AG09319 (cell line): ENCODE measurements at regions not wholly inside any gene's neighbourhood (a gene's known extent, or its start where the extent isn't known, plus 50 kb on each side); places are given as distances from the start of the nearest gene placed in this dataset.

Experiments used
- DNase-seq: peaks from one replicate; pipeline ENCODE4 v3.0.0-alpha.2; 2010; ENCODE audit warnings: low read depth; ENCODE audit errors: extremely low read depth
- TF ChIP-seq, protein P1 (sequence below): IDR thresholded peaks from 2 replicates; pipeline ENCODE4 v1.5.1; 2011; ENCODE audit warnings: low read depth, mild to moderate bottlenecking, inconsistent platforms, low read length, moderate library complexity

DNA sequence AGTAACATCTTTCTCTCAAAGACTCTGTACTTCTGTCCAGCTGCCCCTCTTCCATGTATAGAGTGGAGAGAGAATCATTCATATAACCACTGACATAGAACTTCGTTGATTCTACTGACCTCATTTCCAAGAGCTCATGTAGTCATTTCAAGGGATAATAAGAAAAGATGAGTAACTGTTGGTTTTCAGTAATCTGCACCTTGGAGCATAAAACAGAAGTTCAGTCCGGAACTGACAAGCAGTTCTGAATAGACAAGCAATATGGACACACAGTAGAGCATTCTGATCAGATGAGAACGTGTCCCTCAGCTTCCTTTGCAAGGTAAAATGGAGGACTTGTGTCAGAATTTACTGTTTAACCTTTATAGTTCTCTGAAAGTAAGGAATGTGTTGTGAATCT, 847.1 kb downstream of the REEP3 start:
- no peak for DNase-seq

GRCh38 chr10:64369885-64370773, 848.9 kb downstream of the REEP3 start:
- TF ChIP-seq, protein P1, sequence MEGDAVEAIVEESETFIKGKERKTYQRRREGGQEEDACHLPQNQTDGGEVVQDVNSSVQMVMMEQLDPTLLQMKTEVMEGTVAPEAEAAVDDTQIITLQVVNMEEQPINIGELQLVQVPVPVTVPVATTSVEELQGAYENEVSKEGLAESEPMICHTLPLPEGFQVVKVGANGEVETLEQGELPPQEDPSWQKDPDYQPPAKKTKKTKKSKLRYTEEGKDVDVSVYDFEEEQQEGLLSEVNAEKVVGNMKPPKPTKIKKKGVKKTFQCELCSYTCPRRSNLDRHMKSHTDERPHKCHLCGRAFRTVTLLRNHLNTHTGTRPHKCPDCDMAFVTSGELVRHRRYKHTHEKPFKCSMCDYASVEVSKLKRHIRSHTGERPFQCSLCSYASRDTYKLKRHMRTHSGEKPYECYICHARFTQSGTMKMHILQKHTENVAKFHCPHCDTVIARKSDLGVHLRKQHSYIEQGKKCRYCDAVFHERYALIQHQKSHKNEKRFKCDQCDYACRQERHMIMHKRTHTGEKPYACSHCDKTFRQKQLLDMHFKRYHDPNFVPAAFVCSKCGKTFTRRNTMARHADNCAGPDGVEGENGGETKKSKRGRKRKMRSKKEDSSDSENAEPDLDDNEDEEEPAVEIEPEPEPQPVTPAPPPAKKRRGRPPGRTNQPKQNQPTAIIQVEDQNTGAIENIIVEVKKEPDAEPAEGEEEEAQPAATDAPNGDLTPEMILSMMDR, result no peak
- DNase-seq, result no peak

More for the DNA sequence above, 847.1 kb downstream of the REEP3 start:
- TF ChIP-seq, protein P1, result no peak

DNA sequence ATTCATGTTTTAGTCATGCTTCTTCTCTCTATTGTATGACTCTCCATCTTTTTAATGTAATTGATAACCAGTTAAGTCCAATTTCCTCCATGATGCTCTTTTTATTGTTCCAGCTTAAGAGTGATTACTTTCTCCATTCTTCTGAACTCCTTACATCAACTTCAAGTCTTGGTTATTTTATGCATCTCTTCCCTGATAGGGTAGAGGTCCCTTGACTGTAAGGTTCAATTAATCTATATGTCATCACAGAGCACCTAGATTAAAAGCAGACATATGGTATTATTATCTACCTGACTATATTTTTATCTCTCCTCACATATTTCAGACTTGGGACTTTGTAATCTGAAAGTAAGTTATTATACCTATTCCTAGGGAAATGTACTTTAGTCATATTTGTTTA, 853.1 kb downstream of the REEP3 start:
- TF ChIP-seq, protein P1, result no peak
- DNase-seq, result no peak

- TF ChIP-seq, protein P1, result no peak
- no peak for DNase-seq
Measured at GRCh38 chr10:64376167-64376566, 855.0 kb downstream of the REEP3 start.

DNA sequence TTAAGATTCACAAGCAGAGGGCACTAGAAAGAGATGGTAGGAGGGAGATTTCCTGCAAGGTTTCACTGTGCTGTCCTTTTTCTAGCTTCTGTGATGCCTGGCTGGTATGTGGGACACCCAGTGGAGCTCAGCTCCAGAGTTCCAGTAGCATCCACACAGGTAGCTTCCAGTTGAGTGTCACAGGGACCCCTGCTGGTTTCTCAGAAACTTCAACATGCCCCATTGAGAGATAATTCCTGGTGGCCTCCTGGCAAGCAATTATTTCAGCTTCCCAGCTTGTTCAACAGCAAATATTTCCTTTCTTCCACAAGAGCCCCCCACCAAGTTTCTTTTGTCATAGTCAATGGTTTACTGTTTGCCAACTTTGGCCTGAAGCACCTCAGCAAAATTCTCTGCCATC, 858.7 kb downstream of the REEP3 start:
- TF ChIP-seq, protein P1, result no peak
- DNase-seq, result no peak

- TF ChIP-seq, protein P1, result no peak
- no peak for DNase-seq
Measured at GRCh38 chr10:64385355-64385754, 864.2 kb downstream of the REEP3 start.

DNA sequence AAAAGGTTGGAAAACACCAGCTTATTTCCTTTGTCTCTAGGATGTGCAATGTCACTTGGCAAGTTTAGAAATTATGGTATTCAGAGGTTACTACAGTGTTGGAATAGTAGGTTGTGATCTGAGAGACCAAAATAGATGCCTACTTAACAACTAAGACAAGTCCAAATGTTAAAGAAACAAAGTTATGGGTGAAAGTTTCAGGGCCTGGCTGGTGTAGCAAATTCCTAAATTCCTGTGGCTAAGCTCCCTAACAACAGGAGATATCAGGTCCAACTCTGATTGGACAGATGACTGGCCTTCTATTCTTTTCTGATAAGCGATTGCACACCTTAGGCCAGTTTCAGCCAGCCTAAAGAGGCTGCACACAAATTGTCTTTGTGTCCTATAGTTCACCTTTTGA, 873.5 kb downstream of the REEP3 start:
- TF ChIP-seq, protein P1, result no peak
- no peak for DNase-seq
